ENCODE measurements at regions not wholly inside any gene's neighbourhood (a gene's known extent, or its start where the extent isn't known, plus 50 kb on each side); places are given as distances from the start of the nearest gene placed in this dataset.

DNA sequence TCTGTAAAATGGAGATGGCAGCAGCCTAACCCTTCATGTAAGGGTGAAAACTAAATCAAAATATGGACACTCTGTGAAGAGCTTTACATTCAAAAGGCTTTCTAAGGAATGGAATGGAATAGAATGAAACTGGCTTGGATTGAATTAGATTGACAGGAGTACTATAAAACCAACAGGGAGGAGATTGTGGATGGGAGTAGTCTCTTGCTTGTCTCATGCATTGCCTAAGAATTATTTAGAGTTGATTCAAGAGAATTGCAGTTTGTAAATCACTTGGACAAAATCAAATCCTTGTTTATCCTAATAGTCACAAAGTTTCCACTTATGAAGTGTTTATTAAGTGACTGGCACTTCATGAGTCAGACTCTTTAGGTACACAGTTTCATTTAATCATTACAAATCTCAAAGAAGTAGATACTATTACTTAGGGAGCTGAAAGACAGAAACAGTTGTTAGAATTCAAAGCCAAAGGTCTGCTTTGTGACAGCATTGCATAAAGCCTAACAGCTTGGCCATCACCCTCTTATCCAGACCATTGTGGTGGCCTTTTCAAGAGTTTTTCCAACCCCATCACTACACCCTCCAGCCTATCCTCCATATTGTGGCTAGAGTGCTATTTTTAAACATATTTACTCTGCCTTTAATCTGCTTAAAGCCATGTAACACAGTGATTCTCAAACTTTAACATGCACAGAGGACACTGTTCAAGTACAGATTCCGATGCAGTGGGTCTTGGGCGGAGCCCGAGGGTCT is 91.9 kb upstream of the GHITM start:
- Histone ChIP-seq H3K27me3 (ENCODE audit: control insufficient read depth, insufficient read depth, low read length) (no peaks in the 10 kb centered on the region), H3K4me3 (ENCODE audit: low read depth, low read length) (no peak overlapping the region), H3K36me3 (ENCODE audit: control insufficient read depth, insufficient read depth, low read length) (no peaks in the 10 kb centered on the region)
- no peak for DNase-seq (ENCODE audit: low read depth)
- TF ChIP-seq, protein P1, sequence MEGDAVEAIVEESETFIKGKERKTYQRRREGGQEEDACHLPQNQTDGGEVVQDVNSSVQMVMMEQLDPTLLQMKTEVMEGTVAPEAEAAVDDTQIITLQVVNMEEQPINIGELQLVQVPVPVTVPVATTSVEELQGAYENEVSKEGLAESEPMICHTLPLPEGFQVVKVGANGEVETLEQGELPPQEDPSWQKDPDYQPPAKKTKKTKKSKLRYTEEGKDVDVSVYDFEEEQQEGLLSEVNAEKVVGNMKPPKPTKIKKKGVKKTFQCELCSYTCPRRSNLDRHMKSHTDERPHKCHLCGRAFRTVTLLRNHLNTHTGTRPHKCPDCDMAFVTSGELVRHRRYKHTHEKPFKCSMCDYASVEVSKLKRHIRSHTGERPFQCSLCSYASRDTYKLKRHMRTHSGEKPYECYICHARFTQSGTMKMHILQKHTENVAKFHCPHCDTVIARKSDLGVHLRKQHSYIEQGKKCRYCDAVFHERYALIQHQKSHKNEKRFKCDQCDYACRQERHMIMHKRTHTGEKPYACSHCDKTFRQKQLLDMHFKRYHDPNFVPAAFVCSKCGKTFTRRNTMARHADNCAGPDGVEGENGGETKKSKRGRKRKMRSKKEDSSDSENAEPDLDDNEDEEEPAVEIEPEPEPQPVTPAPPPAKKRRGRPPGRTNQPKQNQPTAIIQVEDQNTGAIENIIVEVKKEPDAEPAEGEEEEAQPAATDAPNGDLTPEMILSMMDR (IDR thresholded peaks at IDR 0.05; ENCODE audit: insufficient read depth, low read length, poor library complexity, severe bottlenecking), result no peak

GRCh38 chr10:84049645-84050011 is 89.7 kb upstream of the GHITM start:
- no peak overlapping the region for H3K4me3 ChIP-seq (ENCODE audit: low read depth, low read length)
- no peaks in the 10 kb centered on the region for H3K36me3 ChIP-seq (ENCODE audit: control insufficient read depth, insufficient read depth, low read length)
- no peak for DNase-seq (ENCODE audit: low read depth)
- H3K27me3 ChIP-seq (ENCODE audit: control insufficient read depth, insufficient read depth, low read length), result no peaks in the 10 kb centered on the region
- TF ChIP-seq, protein P1 (IDR thresholded peaks at IDR 0.05; ENCODE audit: insufficient read depth, low read length, poor library complexity, severe bottlenecking), result no peak

GRCh38 chr10:84053626-84054025 is 85.7 kb upstream of the GHITM start:
- TF ChIP-seq, protein P1 (IDR thresholded peaks at IDR 0.05; ENCODE audit: insufficient read depth, low read length, poor library complexity, severe bottlenecking), result no peak
- no peaks in the 10 kb centered on the region for H3K27me3 ChIP-seq (ENCODE audit: control insufficient read depth, insufficient read depth, low read length)
- H3K4me3 ChIP-seq (ENCODE audit: low read depth, low read length), result no peak overlapping the region
- H3K36me3 ChIP-seq (ENCODE audit: control insufficient read depth, insufficient read depth, low read length), result no peaks in the 10 kb centered on the region
- no peak for DNase-seq (ENCODE audit: low read depth)

GRCh38 chr10:84054743-84055142 is 84.6 kb upstream of the GHITM start:
- TF ChIP-seq, protein P1 (IDR thresholded peaks at IDR 0.05; ENCODE audit: insufficient read depth, low read length, poor library complexity, severe bottlenecking), result peak; percentile 24
- DNase-seq (ENCODE audit: low read depth), result no peak
- Histone ChIP-seq H3K36me3 (ENCODE audit: control insufficient read depth, insufficient read depth, low read length) (no peaks in the 10 kb centered on the region), H3K4me3 (ENCODE audit: low read depth, low read length) (no peak overlapping the region), H3K27me3 (ENCODE audit: control insufficient read depth, insufficient read depth, low read length) (no peaks in the 10 kb centered on the region)

DNA sequence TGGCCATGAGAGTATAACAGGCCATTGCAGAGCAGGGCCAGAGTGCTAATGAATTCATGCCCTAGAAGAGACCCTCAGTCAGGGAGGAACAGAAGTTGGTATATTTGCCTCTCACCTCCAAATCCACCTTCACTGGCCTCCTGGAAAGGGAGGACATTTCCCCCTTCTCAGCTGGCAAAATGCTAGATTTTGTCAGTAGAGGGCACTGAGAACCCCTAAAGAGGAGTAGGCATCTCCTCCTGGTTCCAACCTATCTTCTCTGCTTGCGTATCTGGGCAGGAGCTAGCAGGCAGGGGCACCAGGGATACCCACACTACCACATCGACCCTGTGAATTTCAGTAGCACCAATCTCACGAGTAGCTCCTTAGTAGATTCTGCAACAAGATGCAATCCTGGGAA is 79.8 kb upstream of the GHITM start:
- no peak for DNase-seq (ENCODE audit: low read depth)
- TF ChIP-seq, protein P1 (IDR thresholded peaks at IDR 0.05; ENCODE audit: insufficient read depth, low read length, poor library complexity, severe bottlenecking), result no peak
- Histone ChIP-seq H3K4me3 (ENCODE audit: low read depth, low read length) (no peak overlapping the region), H3K36me3 (ENCODE audit: control insufficient read depth, insufficient read depth, low read length) (no peaks in the 10 kb centered on the region), H3K27me3 (ENCODE audit: control insufficient read depth, insufficient read depth, low read length) (no peaks in the 10 kb centered on the region)

GRCh38 chr10:84063440-84063839 is 75.9 kb upstream of the GHITM start:
- Histone ChIP-seq H3K36me3 (ENCODE audit: control insufficient read depth, insufficient read depth, low read length) (no peaks in the 10 kb centered on the region), H3K27me3 (ENCODE audit: control insufficient read depth, insufficient read depth, low read length) (no peaks in the 10 kb centered on the region), H3K4me3 (ENCODE audit: low read depth, low read length) (no peak overlapping the region)
- no peak for DNase-seq (ENCODE audit: low read depth)
- TF ChIP-seq, protein P1 (IDR thresholded peaks at IDR 0.05; ENCODE audit: insufficient read depth, low read length, poor library complexity, severe bottlenecking), result no peak

Measured in kidney epithelial cell (primary cell).